SW480 (cell line): ENCODE measurements at regions not wholly inside any gene's neighbourhood (a gene's known extent, or its start where the extent isn't known, plus 50 kb on each side); places are given as distances from the start of the nearest gene placed in this dataset.
"Not testable (repeated sequence)": the region's sequence is repeated elsewhere in the genome, so short reads cannot be mapped to it uniquely, and the experiment has no call there.

ENCODE experiments used
- DNase-seq: peaks from one replicate; pipeline ENCODE4 v3.0.0-alpha.2; 2016; ENCODE audit warnings: low spot score

- no peak for DNase-seq
Observed at GRCh38 chr6:67541586-67541985, 1093.5 kb upstream of the ADGRB3 start.

GRCh38 chr6:67538032-67538431 lies 1097.0 kb upstream of the ADGRB3 start:
- no peak for DNase-seq

- DNase-seq = no peak
Observed at GRCh38 chr6:67535946-67536345, 1099.1 kb upstream of the ADGRB3 start.

- no peak for DNase-seq
Observed at GRCh38 chr6:67506352-67506751, 1128.7 kb upstream of the ADGRB3 start.

- no peak for DNase-seq
Observed at GRCh38 chr6:67501755-67502154, 1133.3 kb upstream of the ADGRB3 start.

GRCh38 chr6:67497749-67498148 lies 1137.3 kb upstream of the ADGRB3 start:
- DNase-seq = no peak

GRCh38 chr6:67496191-67496590 lies 1138.9 kb upstream of the ADGRB3 start:
- DNase-seq = no peak

GRCh38 chr6:67493682-67494081 lies 1141.4 kb upstream of the ADGRB3 start:
- DNase-seq = no peak

- DNase-seq = no peak
Observed at GRCh38 chr6:67475700-67476099, 1159.4 kb upstream of the ADGRB3 start.

- no peak for DNase-seq
Observed at GRCh38 chr6:67467341-67467740, 1167.7 kb upstream of the ADGRB3 start.

- not testable (repeated sequence) for DNase-seq
Observed at GRCh38 chr6:67462725-67463124, 1172.4 kb upstream of the ADGRB3 start.

- no peak for DNase-seq
Observed at GRCh38 chr6:67459556-67459955, 1175.5 kb upstream of the ADGRB3 start.

- DNase-seq = no peak
Observed at GRCh38 chr6:67458265-67458664, 1176.8 kb upstream of the ADGRB3 start.

- DNase-seq = no peak
Observed at GRCh38 chr6:67451874-67452273, 1183.2 kb upstream of the ADGRB3 start.

- DNase-seq = no peak
Observed at GRCh38 chr6:67450641-67451040, 1184.4 kb upstream of the ADGRB3 start.

- no peak for DNase-seq
Observed at GRCh38 chr6:67449602-67450001, 1185.5 kb upstream of the ADGRB3 start.

GRCh38 chr6:67433124-67433523 lies 1202.0 kb upstream of the ADGRB3 start:
- no peak for DNase-seq

- DNase-seq = no peak
Observed at GRCh38 chr6:67431076-67431475, 1204.0 kb upstream of the ADGRB3 start.

GRCh38 chr6:67426686-67427085 lies 1208.4 kb upstream of the ADGRB3 start:
- not testable (repeated sequence) for DNase-seq

- no peak for DNase-seq
Observed at GRCh38 chr6:67412035-67412434, 1223.0 kb upstream of the ADGRB3 start.

- no peak for DNase-seq
Observed at GRCh38 chr6:67411036-67411435, 1224.0 kb upstream of the ADGRB3 start.

- DNase-seq = no peak
Observed at GRCh38 chr6:67394254-67394653, 1240.8 kb upstream of the ADGRB3 start.

- no peak for DNase-seq
Observed at GRCh38 chr6:67393356-67393755, 1241.7 kb upstream of the ADGRB3 start.

- no peak for DNase-seq
Observed at GRCh38 chr6:67391955-67392354, 1243.1 kb upstream of the ADGRB3 start.

GRCh38 chr6:67369679-67370078 lies 1265.4 kb upstream of the ADGRB3 start:
- DNase-seq = no peak
